ENCODE measurements at regions not wholly inside any gene's neighbourhood (a gene's known extent, or its start where the extent isn't known, plus 50 kb on each side); places are given as distances from the start of the nearest gene placed in this dataset.
"Not testable (repeated sequence)": the region's sequence is repeated elsewhere in the genome, so short reads cannot be mapped to it uniquely, and the experiment has no call there.

DNA sequence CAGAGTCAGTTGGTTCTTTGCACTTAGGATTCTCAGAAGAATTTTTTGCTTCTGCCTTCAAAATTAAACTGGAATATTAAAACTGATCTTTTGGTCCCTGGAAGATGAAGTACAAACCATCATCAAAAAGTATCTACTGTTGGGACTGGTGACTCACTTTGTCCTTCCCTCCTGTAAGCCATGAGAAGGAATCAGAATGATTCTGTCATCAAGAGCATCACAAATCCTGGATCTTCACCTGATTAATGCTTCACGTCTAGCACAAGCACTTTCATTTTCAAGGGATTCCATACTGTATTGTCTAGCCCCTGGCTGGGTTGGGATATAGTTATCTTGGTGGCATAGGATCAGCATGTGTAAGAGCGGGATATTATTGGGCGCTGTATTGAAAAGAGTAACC, 69.3 kb upstream of the CYP1B1 start:
- DNase-seq, result no peak

DNA sequence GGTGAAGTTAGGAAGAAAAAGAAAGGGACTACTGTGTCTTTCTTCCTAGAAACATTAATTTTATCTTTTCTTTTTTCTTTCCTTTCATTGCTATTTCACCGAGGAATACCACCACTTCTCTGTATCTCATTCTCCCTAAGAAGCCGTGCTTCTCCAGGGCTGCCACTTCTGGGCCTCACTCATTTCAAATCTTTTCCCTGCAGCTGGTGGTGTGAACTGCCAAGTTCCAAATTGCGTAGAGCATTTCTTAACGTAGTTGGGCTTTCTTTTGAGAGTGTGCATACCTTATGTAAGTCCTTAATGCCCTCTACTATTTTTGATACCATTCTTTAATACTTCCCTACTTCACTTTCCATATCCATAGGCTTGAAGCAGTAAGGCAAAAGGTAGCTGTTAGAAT, 66.7 kb upstream of the CYP1B1 start:
- no peak for DNase-seq

DNA sequence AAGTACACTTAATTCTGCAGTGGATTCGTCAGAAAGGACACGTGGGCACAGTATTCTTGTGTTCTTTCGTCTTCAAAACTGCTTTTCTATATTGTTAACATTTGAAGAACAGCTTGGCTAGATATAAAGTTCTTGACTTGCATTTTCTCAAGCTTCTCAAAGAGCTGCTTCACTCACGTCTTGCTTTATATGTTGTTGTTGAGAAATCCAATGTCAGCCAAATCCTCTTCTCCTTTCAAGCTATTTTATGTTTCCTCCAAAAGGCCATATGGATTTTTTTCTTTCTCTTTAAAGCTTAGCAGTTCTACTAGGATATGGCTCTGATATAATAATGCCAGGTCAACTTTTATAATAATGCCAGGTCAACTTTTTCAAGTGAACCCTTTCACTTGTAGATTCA, 65.5 kb upstream of the CYP1B1 start:
- no peak for DNase-seq

DNA sequence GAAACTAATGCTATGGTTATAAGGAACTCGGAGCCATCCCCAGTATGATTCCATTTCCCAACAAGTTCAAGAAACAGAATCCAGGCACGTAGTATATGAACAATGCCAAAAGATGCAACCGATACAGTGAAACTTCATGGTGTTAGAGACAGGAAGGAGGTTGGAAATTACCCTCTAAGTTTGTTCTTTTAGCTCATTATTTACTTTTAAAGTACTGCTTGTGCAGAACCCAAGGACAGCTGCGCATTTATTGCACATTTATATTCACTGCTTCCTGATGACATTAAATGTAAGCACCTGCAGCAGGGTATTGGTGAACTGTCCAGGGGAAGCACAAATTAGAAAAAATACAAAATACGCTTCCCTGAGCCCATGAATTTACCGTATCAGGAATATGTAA, 63.0 kb upstream of the CYP1B1 start:
- DNase-seq, result no peak

DNA sequence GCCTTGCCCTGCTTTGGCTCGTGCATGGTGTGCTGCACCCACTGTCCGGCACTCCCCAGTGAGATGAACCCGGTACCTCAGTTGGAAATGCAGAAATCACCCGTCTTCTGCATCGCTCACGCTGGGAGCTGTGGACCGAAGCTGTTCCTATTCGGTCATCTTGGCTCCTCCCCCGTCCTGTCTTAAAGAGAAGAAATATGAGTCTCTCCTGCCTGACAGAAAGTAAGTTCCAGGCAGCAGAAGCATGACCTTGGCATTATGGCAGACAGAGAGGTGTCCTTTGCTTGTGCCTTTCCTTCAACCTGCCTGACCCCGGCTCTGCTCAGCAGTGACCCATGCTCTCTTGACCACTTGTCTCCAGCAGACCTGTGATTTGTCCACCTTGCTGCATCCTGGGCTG, 62.5 kb upstream of the CYP1B1 start:
- DNase-seq, result no peak

DNA sequence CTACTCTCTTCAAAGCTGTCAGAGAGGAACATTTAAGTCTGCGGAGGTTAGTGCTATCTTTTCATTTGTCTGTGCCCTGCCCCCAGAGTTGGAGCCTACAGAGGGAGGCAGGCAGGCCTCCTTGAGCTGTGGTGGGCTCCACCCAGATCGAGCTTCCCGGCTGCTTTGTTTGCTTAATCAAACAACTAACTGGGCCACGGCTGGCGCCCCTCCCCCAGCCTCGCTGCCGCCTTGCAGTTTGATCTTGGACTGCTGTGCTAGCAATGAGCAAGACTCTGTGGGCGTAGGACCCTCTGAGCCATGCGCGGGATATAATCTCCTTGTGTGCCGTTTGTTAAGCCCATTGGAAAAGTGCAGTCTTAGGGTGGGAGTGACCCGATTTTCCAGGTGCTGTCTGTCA, 62.0 kb upstream of the CYP1B1 start:
- DNase-seq, result not testable (repeated sequence)

DNA sequence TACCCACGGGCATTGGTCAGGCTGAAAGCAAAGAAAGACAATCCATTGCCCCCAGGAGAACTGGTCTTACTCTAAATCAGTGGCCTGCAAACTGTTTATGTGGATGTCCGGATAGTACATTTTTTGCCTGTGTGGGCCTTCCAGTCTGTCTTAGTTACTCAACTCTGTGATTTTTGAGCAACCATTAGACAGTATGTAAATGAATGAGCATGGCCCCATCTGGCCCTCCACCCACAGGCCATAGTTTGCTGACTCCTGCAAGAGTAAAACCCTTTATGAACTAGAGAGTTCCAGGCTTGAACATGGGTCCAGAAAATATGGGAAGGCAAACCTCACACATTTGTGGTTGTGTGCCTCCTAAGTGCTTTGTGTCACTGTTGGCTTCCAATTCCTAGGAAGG, 55.7 kb upstream of the CYP1B1 start:
- DNase-seq, result no peak

DNA sequence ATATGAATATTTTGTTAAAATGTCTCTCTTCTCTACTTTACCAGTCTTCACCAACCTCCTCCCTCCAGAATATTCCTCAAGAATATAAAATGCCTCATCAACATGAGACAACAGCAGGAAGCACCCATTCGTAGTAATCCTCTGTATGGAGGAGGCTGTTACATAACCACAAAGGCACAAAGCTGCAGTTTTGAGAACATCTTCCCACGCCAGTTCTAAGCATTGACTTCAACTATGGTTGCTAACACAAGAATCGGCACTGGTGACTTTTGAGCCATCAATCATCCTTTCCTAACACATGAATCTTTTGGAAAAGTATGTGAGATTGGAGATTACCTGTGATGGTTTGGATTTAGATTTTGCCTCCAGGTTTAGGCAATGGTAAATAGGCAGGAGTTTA, 54.9 kb upstream of the CYP1B1 start:
- DNase-seq, result no peak

DNA sequence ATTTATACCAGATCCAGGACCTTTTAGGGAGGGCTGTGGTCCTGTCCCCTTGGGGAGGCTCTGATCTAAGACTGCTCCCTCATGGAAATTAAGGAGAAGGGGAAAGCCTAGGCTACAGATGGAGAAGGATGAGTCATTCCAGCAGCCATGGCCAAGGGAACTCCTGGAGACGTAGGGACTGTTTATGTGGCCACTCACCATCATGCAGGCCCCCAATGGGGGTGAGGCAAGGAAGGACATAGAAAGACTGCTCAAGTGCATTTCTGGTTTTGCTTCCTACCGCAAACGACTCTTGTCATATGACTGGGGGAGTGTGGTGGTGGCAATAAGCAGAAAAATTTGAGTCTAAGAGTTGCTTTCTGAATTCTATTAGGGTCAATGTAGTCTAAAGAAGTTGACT, 54.0 kb upstream of the CYP1B1 start:
- DNase-seq, result no peak

DNA sequence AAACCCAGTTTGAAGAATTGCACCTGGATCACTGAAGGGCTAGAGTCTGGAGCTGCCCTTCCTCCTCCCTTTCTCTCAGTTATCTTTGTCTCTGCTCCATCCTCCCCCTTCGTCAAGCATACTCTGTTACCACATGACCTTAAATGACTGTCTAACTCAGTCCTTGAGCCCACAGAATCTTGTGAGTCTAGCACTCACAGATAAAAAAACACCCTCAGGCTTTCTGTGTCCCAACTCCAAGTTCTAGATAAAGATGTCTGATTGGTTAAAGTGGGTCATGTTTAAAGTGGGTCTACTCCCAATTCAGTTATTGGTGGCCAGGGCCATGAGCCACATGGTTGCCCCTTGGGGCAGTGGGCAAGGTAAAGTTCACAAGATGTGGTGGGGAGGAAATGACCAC, 53.5 kb upstream of the CYP1B1 start:
- DNase-seq, result no peak

DNA sequence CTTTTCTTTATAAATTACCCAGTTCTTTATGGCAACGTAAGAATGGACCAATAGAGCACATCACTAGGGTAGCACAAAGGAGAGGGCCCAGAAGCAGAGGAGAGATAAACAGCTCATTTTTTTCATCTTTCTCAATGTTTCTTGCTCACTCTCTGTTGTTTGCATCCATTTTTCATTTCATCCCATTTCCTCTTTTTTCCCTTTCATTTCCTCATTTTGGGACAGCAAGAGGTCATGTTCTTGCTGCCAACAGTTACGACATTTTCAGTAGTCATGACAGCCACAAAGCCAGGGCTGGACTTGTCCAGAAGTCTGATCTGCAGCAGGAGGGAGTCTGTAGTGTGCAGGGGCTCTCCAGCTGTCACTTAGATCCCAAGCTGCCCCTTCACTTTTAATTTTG, 52.7 kb upstream of the CYP1B1 start:
- DNase-seq, result no peak

DNA sequence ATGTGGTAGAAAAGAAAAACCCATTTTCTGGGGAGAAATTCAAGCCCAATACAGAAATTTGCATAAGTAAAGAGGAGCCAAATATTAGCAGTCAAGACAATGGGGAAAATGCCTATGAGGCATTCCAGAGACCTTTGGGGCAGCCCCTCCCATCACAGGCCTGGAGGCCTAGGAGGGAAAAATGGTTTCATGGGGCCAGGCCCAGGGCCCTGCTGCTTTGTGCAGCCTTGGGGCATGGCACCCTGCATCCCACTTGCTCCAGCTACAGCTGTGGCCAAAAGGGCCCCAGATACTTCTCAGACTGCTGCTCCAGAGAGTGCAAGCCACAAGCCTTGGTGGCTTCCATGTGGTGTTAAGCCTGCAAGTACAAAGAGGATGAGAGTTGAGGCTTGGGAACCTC, 51.3 kb upstream of the CYP1B1 start:
- no peak for DNase-seq

DNA sequence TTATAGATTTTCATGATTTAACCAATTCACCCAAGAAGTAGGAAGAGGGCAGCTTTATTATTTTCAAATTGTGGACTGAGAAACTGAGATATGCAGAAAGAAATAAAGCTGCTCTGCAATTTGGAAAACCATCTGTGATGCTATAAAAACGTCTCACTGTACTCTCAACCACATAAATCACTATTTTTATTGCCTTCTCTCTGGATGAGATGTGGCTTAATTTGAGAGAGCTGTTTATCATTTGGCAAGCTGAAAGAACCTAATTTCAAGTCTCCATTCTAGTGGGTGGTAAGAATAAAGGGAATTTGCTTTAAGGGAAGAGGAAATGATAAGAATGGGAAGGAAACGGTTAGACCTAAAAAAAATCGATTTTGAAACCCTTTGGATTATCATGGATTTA, 49.9 kb upstream of the CYP1B1 start:
- DNase-seq, result no peak

Measured in activated CD4-positive, alpha-beta T cell treated with anti-CD3 and anti-CD28 coated beads, Interleukin-2, amount 50 U/mL, for 16 hours (primary cell).